T1000 (cell line): ENCODE measurements at regions not wholly inside any gene's neighbourhood (a gene's known extent, or its start where the extent isn't known, plus 50 kb on each side); places are given as distances from the start of the nearest gene placed in this dataset.

Source experiments
- DNase-seq: peaks from one replicate; lab custom pipeline; 2025; ENCODE audit warnings: mixed read lengths; lab: John Stamatoyannopoulos, UW

DNA sequence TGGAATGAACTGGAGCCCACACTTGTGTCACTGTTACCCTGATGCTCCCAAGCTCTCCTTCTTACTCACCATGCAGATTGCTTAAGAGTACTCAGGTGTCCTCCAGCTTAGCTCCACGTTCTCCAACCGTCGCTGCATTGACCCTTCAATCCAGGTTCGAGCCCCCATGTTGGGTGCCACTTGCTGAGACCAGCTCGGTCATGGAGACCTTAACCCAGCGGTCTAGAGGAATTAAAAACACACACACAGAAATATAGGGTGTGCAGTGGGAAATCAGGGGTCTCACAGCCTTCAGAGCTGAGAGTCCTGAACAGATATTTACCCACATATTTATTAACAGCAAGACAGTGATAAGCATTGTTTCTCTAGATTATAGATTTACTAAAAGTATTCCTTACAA lies 229.1 kb upstream of the APCDD1 start:
- no peak for DNase-seq

DNA sequence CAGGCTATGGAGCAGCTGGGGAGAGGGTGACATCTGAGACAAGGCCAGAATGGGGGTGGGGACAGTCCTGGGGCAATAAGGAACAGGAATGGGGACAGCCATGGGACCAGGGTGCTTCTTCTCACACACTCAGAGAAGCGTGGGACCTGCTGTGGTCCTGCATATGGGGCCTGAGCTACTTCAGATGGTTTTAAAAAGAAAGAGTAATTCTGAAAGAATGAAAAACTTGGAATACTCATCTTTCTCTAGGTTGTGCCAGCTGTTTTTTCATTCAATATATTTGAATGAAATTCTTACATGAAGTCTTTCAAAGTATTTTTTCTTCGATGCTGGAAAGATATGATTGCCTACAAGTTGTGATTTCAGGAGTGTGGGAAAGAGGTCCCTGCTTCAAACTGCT lies 227.5 kb upstream of the APCDD1 start:
- no peak for DNase-seq

DNA sequence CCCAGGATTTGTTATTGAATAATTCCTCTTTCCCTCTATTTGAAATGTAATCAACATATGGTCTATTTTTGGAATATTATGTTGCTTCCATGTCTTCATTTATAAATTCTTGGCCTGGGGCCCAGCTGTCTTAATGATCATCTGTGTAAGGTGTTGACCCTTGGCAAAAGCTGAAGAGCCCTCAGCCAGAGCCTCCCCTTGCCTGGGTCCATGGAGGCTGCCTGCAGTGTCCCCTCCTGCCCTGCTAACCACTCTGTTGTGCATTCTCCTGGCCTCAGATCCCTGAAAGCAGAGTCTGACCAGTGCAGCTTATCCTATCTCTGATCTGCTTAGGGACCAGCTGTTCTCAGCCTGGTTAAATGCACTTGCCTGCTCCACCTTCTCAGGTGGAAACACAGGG lies 226.1 kb upstream of the APCDD1 start:
- DNase-seq, result no peak

DNA sequence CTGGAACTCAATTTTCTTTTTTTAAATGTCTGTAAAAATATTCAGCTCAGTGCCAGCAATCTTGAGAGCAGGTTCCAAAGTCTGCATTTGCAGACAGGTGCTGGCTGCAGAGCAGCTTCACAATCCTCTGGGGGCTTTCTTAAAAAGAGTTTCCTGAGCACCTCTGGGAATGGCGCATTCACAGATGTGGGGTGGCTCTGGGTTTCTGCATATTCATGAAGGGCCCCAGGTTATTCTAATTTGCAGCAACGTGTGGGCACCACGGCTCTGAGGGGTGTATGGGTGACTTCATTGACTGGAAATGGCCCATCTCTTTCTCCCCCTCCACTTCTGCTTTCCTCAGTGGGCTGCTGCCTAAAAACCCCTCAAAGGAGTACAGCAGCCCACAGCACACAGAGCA lies 225.0 kb upstream of the APCDD1 start:
- no peak for DNase-seq

DNA sequence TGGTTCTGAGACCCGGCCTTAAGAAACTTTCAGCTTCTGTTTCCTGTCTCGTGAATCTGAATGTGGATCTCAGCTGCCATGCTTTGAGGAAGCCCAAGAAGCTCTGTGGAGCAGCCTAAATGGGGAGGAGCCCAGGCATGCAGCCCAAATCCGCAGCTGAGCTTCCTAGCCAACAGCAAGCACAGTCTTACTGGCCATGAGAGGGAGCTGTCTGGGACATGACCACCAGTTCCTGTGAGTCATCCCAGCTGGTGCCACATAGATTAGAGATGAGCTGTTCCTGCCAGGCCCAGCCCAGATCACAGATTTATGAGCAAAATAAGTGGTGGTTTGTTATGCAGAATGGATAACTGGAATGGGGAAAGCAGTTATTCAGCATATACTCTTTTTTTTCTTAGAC lies 224.4 kb upstream of the APCDD1 start:
- peak; percentile 85 for DNase-seq

DNA sequence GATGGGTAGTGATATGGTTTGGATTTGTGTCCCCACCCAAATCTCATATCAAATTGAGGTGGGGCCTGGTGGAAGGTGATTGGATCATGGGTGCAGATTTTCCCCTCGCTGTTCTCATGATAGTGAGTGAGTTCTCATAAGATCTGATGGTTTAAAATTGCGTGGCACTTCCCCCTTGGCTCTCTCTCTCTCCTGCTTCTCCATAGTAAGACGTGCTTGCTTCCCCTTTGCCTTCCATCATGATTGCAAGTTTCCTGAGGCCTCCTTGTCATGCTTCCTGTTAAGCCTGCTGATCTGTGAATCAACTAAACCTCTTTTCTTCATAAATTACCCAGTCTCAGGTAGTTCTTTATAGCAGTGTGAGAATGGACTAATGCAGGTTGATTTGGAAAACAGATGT lies 223.2 kb upstream of the APCDD1 start:
- DNase-seq, result no peak

DNA sequence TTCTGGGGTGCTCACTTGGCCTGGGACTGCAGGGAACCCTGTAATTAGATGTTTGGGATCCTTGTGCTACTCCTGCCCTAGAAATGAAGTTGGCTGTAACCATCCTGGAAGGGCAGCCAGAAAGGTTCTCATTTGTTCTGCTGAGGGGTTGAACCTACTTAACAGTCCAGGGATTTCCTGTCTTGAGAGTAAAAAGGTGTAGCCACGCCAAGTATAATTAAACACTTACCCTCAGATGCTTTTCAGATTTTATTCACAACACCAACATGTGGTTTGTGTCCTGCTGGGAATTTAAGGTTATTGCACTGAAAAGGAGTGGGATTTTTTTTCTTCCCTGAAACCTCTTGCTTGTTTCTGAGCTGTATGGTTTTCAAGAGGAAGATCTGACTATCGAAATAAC lies 222.4 kb upstream of the APCDD1 start:
- no peak for DNase-seq

DNA sequence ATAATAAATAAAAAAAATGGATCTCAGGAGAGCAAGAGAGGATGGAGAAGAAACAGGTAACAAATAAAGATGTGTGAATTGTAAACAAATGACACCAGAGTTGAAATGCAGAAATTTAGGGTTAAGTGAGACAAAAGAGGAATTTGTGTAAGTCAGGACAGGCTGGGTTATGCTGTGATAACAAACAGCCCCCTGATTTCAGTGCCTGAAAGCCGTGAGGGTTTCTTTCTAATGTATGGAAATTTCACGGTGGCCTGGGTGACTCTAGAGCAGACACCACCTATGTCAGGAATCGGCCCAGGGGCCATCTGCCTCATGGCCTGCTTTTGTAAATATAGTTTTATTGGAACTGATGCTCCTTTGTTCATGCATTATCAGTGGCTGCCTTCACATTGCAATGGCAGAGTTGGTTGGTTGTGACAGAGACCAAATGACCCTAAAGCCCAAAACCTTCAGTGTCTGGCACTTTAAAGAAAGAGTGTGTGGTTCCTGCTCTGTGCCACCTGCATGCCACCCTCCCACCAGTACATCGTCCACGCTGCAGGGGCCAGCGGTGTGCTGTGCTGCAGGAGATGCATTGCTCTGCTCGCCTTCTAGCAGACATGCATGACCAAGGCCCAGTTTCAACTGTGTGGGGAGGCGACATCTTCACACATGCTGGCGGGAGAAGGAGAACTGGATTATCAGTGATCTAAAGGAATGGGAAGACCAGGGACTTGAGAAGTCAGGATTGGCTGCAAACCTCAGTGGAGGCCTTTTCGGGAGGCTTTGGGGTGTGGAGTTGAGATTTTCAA lies 221.2 kb upstream of the APCDD1 start:
- DNase-seq, result no peak

DNA sequence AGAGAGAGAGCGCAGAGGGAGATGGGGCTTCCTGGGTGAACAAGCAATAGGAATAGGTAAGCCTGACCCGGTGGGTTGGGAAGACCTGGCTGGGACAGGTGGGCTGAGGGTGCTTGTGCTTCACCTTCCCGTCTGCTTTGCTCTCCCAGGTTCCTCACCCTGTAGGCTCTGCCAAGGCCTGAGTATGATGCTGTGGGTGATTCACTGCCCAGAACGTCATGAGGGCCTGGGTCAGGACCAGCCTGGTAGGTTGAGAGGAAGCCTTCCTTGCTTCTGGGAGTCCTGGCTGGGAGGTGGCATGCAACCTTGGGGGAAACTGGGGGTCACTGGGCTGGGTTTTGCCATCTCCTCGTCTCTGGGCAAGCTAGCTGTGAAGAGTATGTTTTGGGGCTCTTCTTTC lies 220.2 kb upstream of the APCDD1 start:
- DNase-seq, result no peak

DNA sequence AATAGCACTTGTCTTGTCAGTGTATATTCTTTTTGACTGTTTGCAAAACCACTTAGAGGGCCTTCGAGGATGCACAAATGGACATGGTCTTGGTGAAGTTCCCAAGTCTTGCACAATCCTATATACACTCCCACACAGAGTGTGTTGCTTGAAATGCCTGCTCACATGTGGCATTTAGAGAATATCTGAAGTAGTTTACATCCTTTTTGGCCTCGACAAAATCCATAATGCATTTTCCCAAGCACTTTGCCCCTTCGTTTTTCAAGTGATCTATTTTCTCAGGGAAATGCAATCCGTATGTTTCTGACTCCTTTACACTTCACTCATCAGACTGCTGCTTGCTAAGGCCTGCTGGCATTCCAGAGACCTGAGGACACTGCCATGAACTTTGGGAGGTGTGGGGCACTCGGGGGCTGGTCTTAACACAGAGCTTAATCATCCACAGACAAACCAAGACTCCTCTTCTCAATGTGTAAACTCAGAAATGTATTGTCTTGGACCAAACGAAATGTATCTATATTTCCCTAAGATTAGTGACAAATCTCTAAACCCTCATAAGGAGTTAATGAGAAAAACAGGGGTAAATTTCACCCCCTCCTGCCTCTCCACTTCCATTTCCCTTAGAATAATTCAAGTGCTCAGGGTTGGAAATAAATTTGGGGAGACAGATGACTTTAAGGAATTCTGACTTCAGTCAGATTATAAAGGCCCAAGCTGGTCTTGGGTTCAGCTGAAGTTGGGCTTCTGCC lies 219.3 kb upstream of the APCDD1 start:
- peak; percentile 15 for DNase-seq

DNA sequence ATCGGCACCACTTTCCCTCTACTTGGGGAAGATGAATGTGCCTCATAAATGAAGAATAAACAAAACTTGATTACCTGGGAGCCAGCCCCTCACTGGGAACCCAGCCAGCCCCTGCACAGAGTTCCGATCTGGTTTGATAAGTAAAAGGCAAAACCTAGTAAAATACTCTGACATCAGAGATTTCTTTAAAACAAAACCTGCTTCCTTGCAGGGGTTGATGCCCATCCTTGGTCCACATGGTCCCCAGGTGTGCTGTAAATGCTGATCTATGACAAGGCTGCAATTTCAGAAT lies 218.8 kb upstream of the APCDD1 start:
- DNase-seq, result no peak

DNA sequence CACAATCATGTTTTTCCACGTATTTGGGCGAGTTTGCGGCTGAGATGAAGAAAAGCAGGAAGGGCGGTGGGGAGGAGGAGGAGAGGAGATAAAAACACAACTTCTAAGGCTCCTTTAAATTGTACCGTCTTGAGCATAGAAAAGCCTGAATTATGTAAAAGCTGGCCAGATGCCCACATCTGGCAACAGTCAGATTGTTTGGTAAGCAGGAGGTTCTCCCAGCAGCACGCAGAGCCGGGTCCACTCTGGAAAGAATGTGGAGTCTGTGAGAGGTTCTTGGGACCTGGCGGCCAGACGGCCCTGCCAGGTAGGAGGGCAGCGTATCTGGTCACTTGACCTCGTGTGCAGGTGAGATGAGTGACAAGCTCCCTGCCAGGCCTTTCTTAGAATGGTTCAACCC lies 215.3 kb upstream of the APCDD1 start:
- DNase-seq, result no peak

DNA sequence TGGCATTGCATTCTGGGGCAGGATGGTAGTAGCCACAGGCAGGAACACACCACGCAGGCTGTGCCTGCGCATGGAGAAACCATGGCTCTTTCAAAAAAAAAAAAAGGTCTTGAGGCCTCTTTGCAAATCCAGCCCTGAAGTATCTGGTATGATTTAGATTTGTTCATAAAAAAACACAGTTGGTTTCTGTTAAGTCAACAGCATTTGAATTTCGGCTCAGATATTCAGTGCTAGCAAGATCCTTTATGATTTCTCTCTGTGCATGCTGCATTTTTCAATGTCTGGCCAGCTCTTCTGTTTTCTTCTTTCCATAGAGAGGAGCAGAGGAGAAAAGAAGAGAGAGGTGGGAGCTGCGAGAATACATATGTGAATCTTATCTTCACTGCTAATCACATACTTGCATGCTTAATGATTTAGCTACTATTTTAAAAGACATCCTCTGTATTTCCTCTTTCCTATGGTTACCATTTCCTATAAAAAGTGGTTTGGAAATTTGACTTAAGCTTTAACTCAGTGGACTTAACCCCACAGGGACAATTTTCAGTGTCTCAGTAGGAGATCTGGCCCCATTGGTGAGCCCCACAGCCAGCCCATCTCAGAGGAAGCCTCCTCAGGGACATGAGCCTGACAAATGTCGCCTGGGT lies 214.3 kb upstream of the APCDD1 start:
- DNase-seq, result no peak

DNA sequence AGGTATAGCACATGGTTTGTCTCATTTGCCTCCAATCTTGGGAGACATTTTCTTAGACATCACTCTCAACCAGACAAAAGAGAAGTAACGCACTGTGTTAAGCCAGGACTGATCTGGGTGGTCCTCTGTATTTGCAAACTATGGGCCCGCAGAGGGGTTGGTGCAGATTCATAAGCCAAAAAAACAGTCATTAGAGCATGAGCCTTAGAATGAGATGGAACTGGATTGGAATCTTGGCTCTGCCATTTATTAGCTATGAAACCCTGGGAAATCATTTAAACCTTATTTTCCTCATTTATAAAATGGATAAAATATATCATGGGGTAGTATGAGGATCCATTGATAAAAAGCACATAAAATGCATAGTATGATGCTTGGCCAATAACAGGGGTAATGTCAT lies 213.5 kb upstream of the APCDD1 start:
- no peak for DNase-seq

DNA sequence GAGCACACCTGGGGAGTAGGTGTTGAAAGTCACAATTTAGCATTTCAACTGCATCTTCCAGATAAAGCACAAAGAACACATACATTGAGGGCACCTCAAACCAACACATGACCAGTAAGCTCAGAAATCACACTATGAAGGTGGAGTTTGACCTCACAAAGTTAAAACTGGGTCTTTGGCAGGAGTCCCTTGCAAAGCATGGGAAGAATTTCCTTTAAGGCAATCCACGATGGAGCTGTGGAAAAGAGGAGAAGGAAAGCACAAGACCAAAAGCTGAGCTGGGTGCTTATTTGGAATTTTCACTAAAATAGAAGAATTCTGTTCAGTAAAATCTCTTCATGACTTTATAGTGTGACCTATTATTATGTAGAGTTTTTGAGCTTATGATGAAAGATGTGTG lies 212.9 kb upstream of the APCDD1 start:
- no peak for DNase-seq

DNA sequence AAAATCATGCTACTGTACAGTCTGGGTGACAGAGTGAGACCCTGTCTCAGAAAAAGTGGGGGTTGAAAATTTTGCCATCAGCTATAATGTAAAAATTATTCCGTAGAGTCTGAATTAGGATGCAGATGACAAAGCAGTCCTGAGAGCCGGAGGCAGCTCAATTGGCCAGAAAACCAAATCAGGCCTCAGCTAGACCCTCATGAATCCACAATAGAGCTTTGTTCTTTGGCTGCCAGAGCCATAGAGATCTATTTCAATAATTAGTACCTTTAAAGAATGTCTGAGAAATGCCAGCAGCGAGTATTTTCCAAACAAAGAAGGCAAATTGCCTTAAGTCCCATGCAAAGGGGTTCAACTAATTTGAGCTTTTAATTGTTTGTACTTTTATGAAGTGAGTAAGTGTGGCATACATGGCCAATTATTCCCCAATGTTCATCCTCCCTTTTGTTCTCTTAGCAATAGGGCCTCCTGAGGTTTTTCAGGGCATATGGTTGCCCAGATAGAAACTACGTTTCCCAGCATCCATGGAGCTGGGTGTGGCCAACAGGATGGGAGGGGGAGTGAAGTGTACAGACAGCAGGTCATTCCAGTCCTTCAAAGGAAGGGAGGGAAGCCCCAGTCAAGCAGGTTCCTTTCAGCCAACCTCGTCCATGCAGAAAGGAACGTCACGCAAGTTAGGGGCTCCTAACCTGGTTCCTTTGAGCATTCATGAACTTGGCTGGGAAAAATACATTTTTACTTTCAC lies 211.3 kb upstream of the APCDD1 start:
- DNase-seq, result no peak

DNA sequence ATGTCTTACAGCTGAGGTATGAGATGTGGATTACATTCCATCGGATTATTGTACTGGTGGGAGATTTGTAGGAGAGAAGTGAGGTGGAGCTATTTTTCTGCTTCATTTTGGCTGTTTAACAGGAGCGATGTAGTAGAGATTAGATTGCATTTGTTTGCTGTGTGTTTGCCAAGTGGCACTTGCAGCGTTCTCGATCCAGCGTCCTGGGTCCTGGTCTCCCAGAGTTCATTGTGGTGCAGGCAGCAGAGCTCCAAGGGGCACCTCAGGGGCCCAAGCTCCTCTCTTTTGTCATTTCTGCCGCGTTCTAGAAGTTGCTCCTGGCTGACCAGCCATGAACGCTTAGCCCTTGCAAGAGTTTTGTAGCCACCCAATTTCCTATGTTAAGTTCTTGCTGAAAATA lies 210.1 kb upstream of the APCDD1 start:
- no peak for DNase-seq

DNA sequence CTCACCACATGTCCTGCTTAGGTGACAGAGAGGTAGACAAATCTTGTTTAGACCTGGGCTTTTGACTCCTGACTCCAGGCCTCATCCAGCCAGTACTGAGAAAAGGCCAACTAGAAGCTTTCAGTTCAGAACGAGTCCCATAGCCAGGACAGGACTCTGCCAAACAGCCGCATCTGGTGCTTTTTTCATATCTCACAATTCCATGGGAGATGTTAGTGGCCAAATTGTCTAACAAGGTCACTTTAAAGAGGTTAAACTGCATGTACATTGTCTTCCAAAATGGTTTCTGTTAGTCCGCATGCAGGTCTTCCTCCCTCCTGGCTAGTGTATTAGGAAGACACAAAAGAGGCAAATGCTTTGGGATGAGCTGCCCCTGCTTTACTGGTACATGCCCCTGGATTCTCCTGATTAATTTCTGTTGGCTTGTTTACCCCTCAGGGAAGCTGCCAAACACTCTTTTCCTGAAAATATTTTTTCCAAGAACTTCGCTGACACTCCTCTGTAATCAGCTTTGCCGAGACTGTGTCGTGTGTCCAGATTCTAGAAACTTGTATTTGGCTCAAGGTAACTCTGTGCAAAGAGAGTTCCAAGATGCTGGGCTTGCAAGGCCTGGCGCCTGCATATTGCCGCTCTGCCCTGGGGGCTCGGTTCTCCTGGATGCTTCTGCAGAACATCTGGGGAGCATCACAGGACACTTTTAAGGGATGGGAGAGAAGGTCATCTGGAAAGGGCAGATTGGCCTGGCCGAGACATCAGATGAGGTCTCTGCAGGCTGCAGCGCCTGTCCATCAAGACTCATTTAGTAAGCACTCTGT lies 209.2 kb upstream of the APCDD1 start:
- DNase-seq, result no peak

DNA sequence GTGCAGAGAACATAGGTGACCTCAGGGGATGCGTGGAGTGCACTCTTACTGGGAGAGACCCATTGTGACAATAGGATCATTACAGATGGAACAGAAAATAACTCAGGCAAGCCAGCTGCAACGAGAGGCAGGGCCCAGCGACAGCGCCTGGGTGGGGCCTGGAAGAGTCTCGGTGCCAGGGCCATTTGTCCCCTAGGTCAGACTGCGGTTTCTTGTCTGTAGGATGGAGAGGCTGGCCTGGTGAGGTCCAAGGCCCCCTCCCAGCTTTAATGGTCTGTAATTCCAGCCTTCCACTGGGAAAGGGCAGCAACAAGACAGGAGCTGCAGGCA lies 208.6 kb upstream of the APCDD1 start:
- DNase-seq, result no peak

DNA sequence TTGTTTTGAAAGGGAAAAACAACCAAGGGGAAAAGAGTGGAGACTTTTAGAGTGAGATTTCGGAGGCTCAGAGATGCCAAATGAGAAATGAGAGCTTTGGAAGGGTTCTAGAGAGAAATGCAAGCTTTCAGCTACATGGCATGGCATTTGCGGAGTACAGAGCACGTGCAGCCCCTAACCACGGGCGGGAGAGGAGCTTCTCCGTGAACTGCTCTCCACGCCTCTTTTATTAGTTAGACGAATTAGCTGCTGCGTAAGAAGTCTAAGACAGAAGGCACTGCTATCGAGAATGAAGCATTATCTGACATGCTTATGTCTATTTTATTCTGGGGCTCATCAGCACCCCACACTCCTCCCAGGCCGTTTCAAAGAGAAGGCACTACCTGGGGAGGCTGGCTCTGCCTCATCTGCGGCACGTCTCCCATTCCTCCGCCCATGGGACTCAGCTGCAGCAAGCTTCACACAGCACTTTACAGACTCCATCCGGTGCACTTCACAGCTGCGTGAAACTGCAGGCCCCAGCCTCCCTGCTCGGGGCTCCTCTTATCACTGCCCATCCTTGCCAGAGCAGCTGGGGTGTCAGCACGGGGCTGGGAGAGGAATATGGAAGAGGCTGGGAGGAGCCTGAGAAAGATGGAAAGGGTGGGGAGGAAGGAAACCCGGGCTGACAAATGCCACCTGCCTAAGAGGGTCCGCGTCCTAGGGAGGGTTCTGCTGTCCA lies 207.3 kb upstream of the APCDD1 start:
- DNase-seq, result no peak

DNA sequence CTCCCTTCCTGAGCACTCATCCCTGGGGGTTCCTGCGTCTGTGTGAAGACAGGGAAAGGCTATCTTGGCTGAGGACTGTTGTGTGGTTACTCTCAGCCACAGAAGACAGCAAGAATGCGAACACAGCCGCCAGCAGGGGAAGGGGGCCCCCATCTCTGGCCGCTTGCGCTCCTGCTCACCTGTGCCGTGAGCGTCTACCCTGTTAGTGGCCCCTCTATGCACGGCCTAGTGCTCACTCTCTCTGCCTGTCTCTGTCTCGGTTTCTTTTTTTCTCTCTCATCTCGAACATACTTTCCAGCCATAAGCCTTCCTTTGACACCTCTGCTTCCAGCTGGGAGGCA lies 206.7 kb upstream of the APCDD1 start:
- DNase-seq, result no peak
